B cell (primary cell): ENCODE measurements at regions not wholly inside any gene's neighbourhood (a gene's known extent, or its start where the extent isn't known, plus 50 kb on each side); places are given as distances from the start of the nearest gene placed in this dataset.
A peak's percentile ranks its signal among the peaks of the same experiment; 100 is the strongest.

Experiments used
- ATAC-seq: fragments of 200-7000 bp; cut with Tn5 transposase; one replicate; pipeline ENCODE4 v1.10.0; 2021; ENCODE audit warnings: low read depth, mild to moderate bottlenecking, moderate number of reproducible peaks, moderate library complexity
- CTCF ChIA-PET: fragments of 350-600 bp; sonication (Branson Sonifier 250); formaldehyde crosslinking; loops from one replicate; lab custom pipeline; 2021; ENCODE audit warnings: antibody characterized with exemption, inconsistent platforms; lab: Charles Lee
- POLR2A ChIA-PET: fragments of 350-600 bp; sonication (Branson Sonifier 250); formaldehyde crosslinking; loops from one replicate; lab custom pipeline; 2021; ENCODE audit warnings: antibody characterized with exemption; lab: Charles Lee
- DNase-seq: peaks from one replicate; pipeline ENCODE4 v3.0.0; 2013
- H2AFZ ChIP-seq: 2 replicates; pipeline ENCODE4 v1.6.1; 2012; ENCODE audit warnings: mild to moderate bottlenecking, low read depth, low read length; ENCODE audit not compliant: insufficient read depth, poor library complexity, severe bottlenecking
- H3K27ac ChIP-seq, 2 donors: 1 replicate in 1 of 2; 2 replicates in 1 of 2; pipeline ENCODE4 v1.5.1; 2012 to 2013; ENCODE audit warnings: low read length in 2 of 2, mild to moderate bottlenecking in 2 of 2, moderate library complexity in 1 of 2
- H3K27me3 ChIP-seq, 4 experiments: fragments of 200-600 bp in 1 of 4; sonication (generic) in 1 of 4; replicated peaks in 1 of 4; 1 replicate in 2 of 4; 2 replicates in 2 of 4; pipeline versions ENCODE4 v1.6.1 to v1.7.0; 2013 to 2016; ENCODE audit warnings: low read length in 3 of 4, mild to moderate bottlenecking in 2 of 4, mixed read lengths in 1 of 4, moderate library complexity in 1 of 4; ENCODE audit not compliant: insufficient read depth in 4 of 4, control insufficient read depth in 3 of 4; ENCODE audit errors: control extremely low read depth in 1 of 4
- H3K36me3 ChIP-seq, 2 experiments: replicated peaks in 1 of 2; 1 replicate in 1 of 2; 2 replicates in 1 of 2; pipeline versions ENCODE4 v1.6.1 to v1.7.1; 2013; ENCODE audit warnings: low read length in 1 of 2; ENCODE audit not compliant: insufficient read depth in 2 of 2, control insufficient read depth in 1 of 2; ENCODE audit errors: control extremely low read depth in 1 of 2, extremely low read depth in 1 of 2
- H3K4me1 ChIP-seq, 2 donors: fragments of 200-600 bp in 1 of 2; sonication (generic) in 1 of 2; 1 replicate in 1 of 2; 2 replicates in 1 of 2; pipeline versions ENCODE4 v1.5.1 to v1.6.1; 2013 to 2017; ENCODE audit warnings: low read length in 2 of 2; ENCODE audit not compliant: control insufficient read depth in 2 of 2, insufficient read depth in 2 of 2
- H3K4me2 ChIP-seq: replicated peaks from 2 replicates; pipeline ENCODE3; 2012; ENCODE audit warnings: mild to moderate bottlenecking, low read depth, low read length; ENCODE audit not compliant: poor library complexity, severe bottlenecking
- H3K4me3 ChIP-seq, 5 experiments: fragments of 200-600 bp in 1 of 5; sonication (generic) in 1 of 5; 1 replicate in 3 of 5; 2 replicates in 2 of 5; pipeline versions ENCODE4 v1.5.1 to v1.7.0; 2011 to 2016; ENCODE audit warnings: low read length in 4 of 5, mild to moderate bottlenecking in 4 of 5, low read depth in 2 of 5, control low read depth in 1 of 5, moderate library complexity in 1 of 5; ENCODE audit not compliant: insufficient read depth in 1 of 5; ENCODE audit errors: control extremely low read depth in 1 of 5, extremely low read depth in 1 of 5
- H3K79me2 ChIP-seq: fragments of 200-600 bp; sonication (generic); one replicate; pipeline ENCODE4 v1.6.0; 2016; ENCODE audit warnings: low read length; ENCODE audit not compliant: control insufficient read depth, insufficient read depth
- H3K9ac ChIP-seq: fragments of 200-600 bp; sonication (generic); 2 replicates; pipeline ENCODE4 v1.6.1; 2017; ENCODE audit warnings: mild to moderate bottlenecking, low read length, moderate library complexity
- H3K9me3 ChIP-seq, 3 donors: one replicate each; pipeline versions ENCODE4 v1.6.1 to v1.7.1; 2013; ENCODE audit warnings: low read length in 2 of 3; ENCODE audit not compliant: control insufficient read depth in 2 of 3, insufficient read depth in 1 of 3; ENCODE audit errors: control extremely low read depth in 1 of 3
- H4K20me1 ChIP-seq: 2 replicates; pipeline ENCODE4 v1.6.0; 2012; ENCODE audit warnings: mild to moderate bottlenecking, low read length; ENCODE audit not compliant: insufficient read depth, control insufficient read depth, poor library complexity, severe bottlenecking
- H3K27ac Mint-ChIP-seq: one replicate; pipeline ENCODE4 v1.8.0; 2021; ENCODE audit warnings: mixed read lengths
- H3K27me3 Mint-ChIP-seq: one replicate; pipeline ENCODE4 v1.8.0; 2021; ENCODE audit warnings: mixed read lengths
- H3K4me1 Mint-ChIP-seq: one replicate; pipeline ENCODE4 v1.8.0; 2021; ENCODE audit warnings: mixed read lengths
- H3K4me3 Mint-ChIP-seq: one replicate; pipeline ENCODE4 v1.8.0; 2021; ENCODE audit warnings: mixed read lengths
- H3K9me3 Mint-ChIP-seq: one replicate; pipeline ENCODE4 v1.8.0; 2022; ENCODE audit warnings: mixed read lengths; ENCODE audit not compliant: insufficient read depth
- EZH2 ChIP-seq: IDR thresholded peaks from 2 replicates; pipeline ENCODE4 v1.6.1; 2012; ENCODE audit warnings: borderline replicate concordance, low read depth, mild to moderate bottlenecking, moderate library complexity, low read length; ENCODE audit not compliant: insufficient read depth, poor library complexity, severe bottlenecking
- WGBS: methylation state at CpG from one replicate; pipeline ENCODE4 v1.1.5; 2013; ENCODE audit warnings: missing lambda C conversion rate; ENCODE audit not compliant: insufficient coverage; 5-methylcytosine and 5-hydroxymethylcytosine counted together
- intact Hi-C: fragments of 100-400 bp; cut with micrococcal nuclease; formaldehyde crosslinking; loops from one replicate; pipeline ENCODE4 v1.10.0; 2022
- TF ChIP-seq, protein P1 (sequence below): fragments of 200-600 bp; IDR thresholded peaks from one replicate; pipeline ENCODE4 v1.8.0; 2022; ENCODE audit warnings: antibody characterized with exemption, mild to moderate bottlenecking

DNA sequence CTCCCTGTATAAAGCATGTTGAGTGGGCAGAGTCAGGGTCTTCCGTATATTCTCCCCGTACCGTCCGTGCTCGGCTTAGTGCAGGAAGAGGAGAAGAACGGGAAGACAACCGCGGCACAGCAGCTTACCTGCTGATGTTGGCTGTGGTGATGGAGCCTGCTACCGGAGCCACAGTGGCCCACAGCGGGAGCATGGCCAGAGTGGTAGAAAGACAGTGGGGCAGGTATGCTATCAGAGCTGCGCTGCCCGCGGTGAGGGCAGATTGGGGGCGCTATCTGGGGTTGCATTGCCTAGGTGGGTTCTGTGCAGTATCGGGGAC, 120.7 kb upstream of the VPREB1 start:
- intact Hi-C loops: no loop called here
- Histone ChIP-seq H3K27ac (no peak overlapping the region), H3K36me3 (no peaks in the 10 kb centered on the region), H3K79me2 (peaks cover 32% of the 10 kb centered on the region), H3K4me3 (no peak overlapping the region), H3K4me2 (no peak overlapping the region), H3K9ac (no peak overlapping the region), H3K4me1 (peaks cover 3 to 7% of the 10 kb centered on the region in 2 donors), H3K9me3 (peaks cover 0 to 8% (median 0%) of the 10 kb centered on the region in 3 donors), H3K27me3 (no peaks in the 10 kb centered on the region), H2AFZ (no peak overlapping the region), H4K20me1 (no peaks in the 10 kb centered on the region)
- Mint-ChIP-seq H3K9me3 (no peaks in the 10 kb centered on the region), H3K4me3 (no peak overlapping the region), H3K4me1 (peaks cover 16% of the 10 kb centered on the region), H3K27me3 (no peaks in the 10 kb centered on the region), H3K27ac (peak overlapping the region; percentile 10)
- ChIA-PET POLR2A (no interaction called here), CTCF (interaction anchor here (1.0 kb wide), 1 partner anchor 13 kb away, joined by 3 read pairs; no protein-coding TSS in a partner anchor)
- DNase-seq (no peak), ATAC-seq (no peak)
- whole genome bisulfite sequencing: 90% methylated on average over 11 of the region's 15 CpGs
- TF ChIP-seq, protein P1, sequence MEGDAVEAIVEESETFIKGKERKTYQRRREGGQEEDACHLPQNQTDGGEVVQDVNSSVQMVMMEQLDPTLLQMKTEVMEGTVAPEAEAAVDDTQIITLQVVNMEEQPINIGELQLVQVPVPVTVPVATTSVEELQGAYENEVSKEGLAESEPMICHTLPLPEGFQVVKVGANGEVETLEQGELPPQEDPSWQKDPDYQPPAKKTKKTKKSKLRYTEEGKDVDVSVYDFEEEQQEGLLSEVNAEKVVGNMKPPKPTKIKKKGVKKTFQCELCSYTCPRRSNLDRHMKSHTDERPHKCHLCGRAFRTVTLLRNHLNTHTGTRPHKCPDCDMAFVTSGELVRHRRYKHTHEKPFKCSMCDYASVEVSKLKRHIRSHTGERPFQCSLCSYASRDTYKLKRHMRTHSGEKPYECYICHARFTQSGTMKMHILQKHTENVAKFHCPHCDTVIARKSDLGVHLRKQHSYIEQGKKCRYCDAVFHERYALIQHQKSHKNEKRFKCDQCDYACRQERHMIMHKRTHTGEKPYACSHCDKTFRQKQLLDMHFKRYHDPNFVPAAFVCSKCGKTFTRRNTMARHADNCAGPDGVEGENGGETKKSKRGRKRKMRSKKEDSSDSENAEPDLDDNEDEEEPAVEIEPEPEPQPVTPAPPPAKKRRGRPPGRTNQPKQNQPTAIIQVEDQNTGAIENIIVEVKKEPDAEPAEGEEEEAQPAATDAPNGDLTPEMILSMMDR: no peak
- TF ChIP-seq EZH2: no peak

DNA sequence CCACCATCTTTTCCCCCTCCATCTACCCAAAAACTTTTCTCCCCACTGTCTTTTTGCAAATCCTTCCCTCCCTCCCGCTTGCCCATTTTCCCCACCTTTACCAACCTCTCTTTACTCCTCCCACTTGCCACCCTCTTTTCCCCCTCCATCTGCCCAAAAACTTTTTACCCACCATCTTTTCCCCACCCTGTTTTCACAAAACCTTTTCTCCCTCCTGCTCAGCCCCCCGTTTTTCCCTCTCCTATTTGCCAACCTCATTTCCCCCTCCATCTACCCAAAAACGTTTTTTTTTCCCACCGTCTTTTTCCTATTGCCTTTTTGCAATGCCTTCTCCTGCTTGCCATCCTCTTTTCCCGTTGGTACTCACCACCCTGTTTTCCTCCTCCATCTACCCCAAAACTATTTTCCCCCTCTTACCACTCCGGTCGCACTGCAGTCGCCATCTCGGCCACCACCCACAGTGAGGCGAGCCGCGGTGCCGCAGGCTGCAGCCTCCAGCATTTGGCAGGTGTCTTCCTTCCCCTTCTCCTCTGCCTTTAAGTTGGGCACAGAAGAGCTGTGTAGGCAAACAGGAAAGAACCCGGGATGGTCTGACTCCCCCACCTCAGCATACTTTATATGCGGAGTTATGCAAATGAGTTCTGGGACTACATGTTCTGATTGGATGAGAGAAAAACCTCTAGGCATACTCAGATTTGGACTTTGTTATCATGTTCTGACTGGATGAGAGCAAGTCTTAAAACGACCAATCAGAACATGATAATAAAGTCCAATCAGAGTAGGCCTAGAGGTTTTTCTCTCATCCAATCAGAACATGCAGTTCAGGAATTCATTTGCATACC, 121.2 kb upstream of the VPREB1 start:
- ChIA-PET CTCF (no interaction called here), POLR2A (no interaction called here)
- 91% methylated on average over 13 of the region's 16 CpGs for WGBS

More for the DNA sequence above, 121.2 kb upstream of the VPREB1 start:
- Histone ChIP-seq H2AFZ (no peak overlapping the region), H3K9ac (no peak overlapping the region), H3K4me1 (peaks cover 4 to 13% of the 10 kb centered on the region in 2 donors), H3K27me3 (no peaks in the 10 kb centered on the region), H4K20me1 (no peaks in the 10 kb centered on the region), H3K36me3 (no peaks in the 10 kb centered on the region), H3K4me3 (no peak overlapping the region), H3K4me2 (no peak overlapping the region), H3K9me3 (peaks cover 0 to 8% (median 0%) of the 10 kb centered on the region in 3 donors), H3K27ac (no peak overlapping the region), H3K79me2 (peaks cover 36% of the 10 kb centered on the region)
- no peak for ATAC-seq
- H3K4me3 Mint-ChIP-seq: no peak overlapping the region
- peak overlapping the region; percentile 54 for H3K27ac Mint-ChIP-seq
- TF ChIP-seq EZH2: no peak
- TF ChIP-seq, protein P1: no peak
- peaks cover 19% of the 10 kb centered on the region for H3K4me1 Mint-ChIP-seq
- intact Hi-C loops: no loop called here
- no peaks in the 10 kb centered on the region for H3K9me3 Mint-ChIP-seq
- H3K27me3 Mint-ChIP-seq: no peaks in the 10 kb centered on the region
- DNase-seq: no peak
